ENCODE measurements at regions not wholly inside any gene's neighbourhood (a gene's known extent, or its start where the extent isn't known, plus 50 kb on each side); places are given as distances from the start of the nearest gene placed in this dataset.

- no peak overlapping the region for H3K4me3 Mint-ChIP-seq (ENCODE audit: low read depth)
- no peaks in the 10 kb centered on the region for H3K9me3 Mint-ChIP-seq
- intact Hi-C loops (cut with micrococcal nuclease): no loop called here
- no peaks in the 10 kb centered on the region for H3K4me1 Mint-ChIP-seq (ENCODE audit: low read depth)
- no peaks in the 10 kb centered on the region for H3K27me3 Mint-ChIP-seq (ENCODE audit: low read depth)
- H3K27ac Mint-ChIP-seq: no peak overlapping the region
- no peaks in the 10 kb centered on the region for H3K36me3 Mint-ChIP-seq (ENCODE audit: low read depth)
- DNase-seq (ENCODE audit: low spot score): no peak
Observed at GRCh38 chr1:164982545-164982944, 374.0 kb downstream of the LMX1A start.

- H3K4me3 Mint-ChIP-seq (ENCODE audit: low read depth): no peak overlapping the region
Observed at GRCh38 chr1:164977561-164977960, 379.0 kb downstream of the LMX1A start.

GRCh38 chr1:164971921-164972415 lies 384.5 kb downstream of the LMX1A start:
- Mint-ChIP-seq H3K36me3 (ENCODE audit: low read depth) (no peaks in the 10 kb centered on the region), H3K4me3 (ENCODE audit: low read depth) (no peak overlapping the region), H3K27me3 (ENCODE audit: low read depth) (no peaks in the 10 kb centered on the region), H3K4me1 (ENCODE audit: low read depth) (no peaks in the 10 kb centered on the region), H3K9me3 (no peaks in the 10 kb centered on the region), H3K27ac (no peak overlapping the region)
- intact Hi-C loops (cut with micrococcal nuclease): no loop called here
- DNase-seq (ENCODE audit: low spot score): no peak

More at GRCh38 chr1:164977561-164977960, 379.0 kb downstream of the LMX1A start:
- H3K4me1 Mint-ChIP-seq (ENCODE audit: low read depth): no peaks in the 10 kb centered on the region
- no peaks in the 10 kb centered on the region for H3K27me3 Mint-ChIP-seq (ENCODE audit: low read depth)
- no peaks in the 10 kb centered on the region for H3K36me3 Mint-ChIP-seq (ENCODE audit: low read depth)
- H3K9me3 Mint-ChIP-seq: no peaks in the 10 kb centered on the region
- no peak overlapping the region for H3K27ac Mint-ChIP-seq
- intact Hi-C loops (cut with micrococcal nuclease): no loop called here
- DNase-seq (ENCODE audit: low spot score): no peak

GRCh38 chr1:164971391-164971790 lies 385.1 kb downstream of the LMX1A start:
- intact Hi-C loops (cut with micrococcal nuclease): no loop called here
- Mint-ChIP-seq H3K9me3 (no peaks in the 10 kb centered on the region), H3K27ac (no peak overlapping the region), H3K27me3 (ENCODE audit: low read depth) (no peaks in the 10 kb centered on the region), H3K4me3 (ENCODE audit: low read depth) (no peak overlapping the region), H3K4me1 (ENCODE audit: low read depth) (no peaks in the 10 kb centered on the region), H3K36me3 (ENCODE audit: low read depth) (no peaks in the 10 kb centered on the region)
- DNase-seq (ENCODE audit: low spot score): no peak

- Mint-ChIP-seq H3K27ac (no peak overlapping the region), H3K27me3 (ENCODE audit: low read depth) (no peaks in the 10 kb centered on the region), H3K4me1 (ENCODE audit: low read depth) (no peaks in the 10 kb centered on the region), H3K36me3 (ENCODE audit: low read depth) (no peaks in the 10 kb centered on the region), H3K4me3 (ENCODE audit: low read depth) (no peak overlapping the region), H3K9me3 (no peaks in the 10 kb centered on the region)
- no peak for DNase-seq (ENCODE audit: low spot score)
- intact Hi-C loops (cut with micrococcal nuclease): no loop called here
Observed at GRCh38 chr1:164969253-164969652, 387.3 kb downstream of the LMX1A start.

GRCh38 chr1:164967300-164967699 lies 389.2 kb downstream of the LMX1A start:
- Mint-ChIP-seq H3K4me1 (ENCODE audit: low read depth) (no peaks in the 10 kb centered on the region), H3K4me3 (ENCODE audit: low read depth) (no peak overlapping the region), H3K27ac (no peak overlapping the region), H3K9me3 (no peaks in the 10 kb centered on the region), H3K36me3 (ENCODE audit: low read depth) (no peaks in the 10 kb centered on the region), H3K27me3 (ENCODE audit: low read depth) (no peaks in the 10 kb centered on the region)
- intact Hi-C loops (cut with micrococcal nuclease): no loop called here
- no peak for DNase-seq (ENCODE audit: low spot score)

- no peak overlapping the region for H3K4me3 Mint-ChIP-seq (ENCODE audit: low read depth)
- H3K4me1 Mint-ChIP-seq (ENCODE audit: low read depth): no peaks in the 10 kb centered on the region
- intact Hi-C loops (cut with micrococcal nuclease): no loop called here
- no peaks in the 10 kb centered on the region for H3K27me3 Mint-ChIP-seq (ENCODE audit: low read depth)
- no peaks in the 10 kb centered on the region for H3K36me3 Mint-ChIP-seq (ENCODE audit: low read depth)
- DNase-seq (ENCODE audit: low spot score): no peak
- no peak overlapping the region for H3K27ac Mint-ChIP-seq
- no peaks in the 10 kb centered on the region for H3K9me3 Mint-ChIP-seq
Observed at GRCh38 chr1:164961715-164962114, 394.8 kb downstream of the LMX1A start.

GRCh38 chr1:164958982-164959768 lies 397.3 kb downstream of the LMX1A start:
- no peaks in the 10 kb centered on the region for H3K4me1 Mint-ChIP-seq (ENCODE audit: low read depth)
- no peaks in the 10 kb centered on the region for H3K9me3 Mint-ChIP-seq
- H3K27ac Mint-ChIP-seq: no peak overlapping the region
- no peak for DNase-seq (ENCODE audit: low spot score)
- no peak overlapping the region for H3K4me3 Mint-ChIP-seq (ENCODE audit: low read depth)
- intact Hi-C loops (cut with micrococcal nuclease): no loop called here
- H3K36me3 Mint-ChIP-seq (ENCODE audit: low read depth): no peaks in the 10 kb centered on the region
- H3K27me3 Mint-ChIP-seq (ENCODE audit: low read depth): no peaks in the 10 kb centered on the region

- no peak for DNase-seq (ENCODE audit: low spot score)
- Mint-ChIP-seq H3K4me3 (ENCODE audit: low read depth) (no peak overlapping the region), H3K36me3 (ENCODE audit: low read depth) (no peaks in the 10 kb centered on the region), H3K27ac (no peak overlapping the region), H3K4me1 (ENCODE audit: low read depth) (no peaks in the 10 kb centered on the region), H3K9me3 (peaks cover 6% of the 10 kb centered on the region), H3K27me3 (ENCODE audit: low read depth) (no peaks in the 10 kb centered on the region)
- intact Hi-C loops (cut with micrococcal nuclease): no loop called here
Observed at GRCh38 chr1:164953815-164954214, 394.8 kb downstream of the PBX1 start.

- no peaks in the 10 kb centered on the region for H3K27me3 Mint-ChIP-seq (ENCODE audit: low read depth)
- H3K36me3 Mint-ChIP-seq (ENCODE audit: low read depth): no peaks in the 10 kb centered on the region
- no peak for DNase-seq (ENCODE audit: low spot score)
- intact Hi-C loops (cut with micrococcal nuclease): no loop called here
- no peaks in the 10 kb centered on the region for H3K4me1 Mint-ChIP-seq (ENCODE audit: low read depth)
- no peak overlapping the region for H3K4me3 Mint-ChIP-seq (ENCODE audit: low read depth)
- peaks cover 10% of the 10 kb centered on the region for H3K9me3 Mint-ChIP-seq
- H3K27ac Mint-ChIP-seq: no peak overlapping the region
Observed at GRCh38 chr1:164953098-164953497, 394.1 kb downstream of the PBX1 start.

- H3K4me3 Mint-ChIP-seq (ENCODE audit: low read depth): no peak overlapping the region
- H3K27me3 Mint-ChIP-seq (ENCODE audit: low read depth): no peaks in the 10 kb centered on the region
- H3K4me1 Mint-ChIP-seq (ENCODE audit: low read depth): no peaks in the 10 kb centered on the region
- no peak overlapping the region for H3K27ac Mint-ChIP-seq
- DNase-seq (ENCODE audit: low spot score): no peak
- intact Hi-C loops (cut with micrococcal nuclease): no loop called here
- no peaks in the 10 kb centered on the region for H3K36me3 Mint-ChIP-seq (ENCODE audit: low read depth)
- peaks cover 20% of the 10 kb centered on the region for H3K9me3 Mint-ChIP-seq
Observed at GRCh38 chr1:164951508-164951907, 392.5 kb downstream of the PBX1 start.

GRCh38 chr1:164950541-164950986 lies 391.6 kb downstream of the PBX1 start:
- intact Hi-C loops (cut with micrococcal nuclease): no loop called here
- H3K36me3 Mint-ChIP-seq (ENCODE audit: low read depth): no peaks in the 10 kb centered on the region
- peaks cover 20% of the 10 kb centered on the region for H3K9me3 Mint-ChIP-seq
- DNase-seq (ENCODE audit: low spot score): no peak
- H3K4me1 Mint-ChIP-seq (ENCODE audit: low read depth): no peaks in the 10 kb centered on the region
- no peak overlapping the region for H3K27ac Mint-ChIP-seq
- H3K4me3 Mint-ChIP-seq (ENCODE audit: low read depth): no peak overlapping the region
- H3K27me3 Mint-ChIP-seq (ENCODE audit: low read depth): no peaks in the 10 kb centered on the region

GRCh38 chr1:164949771-164950471 lies 390.9 kb downstream of the PBX1 start:
- no peak overlapping the region for H3K27ac Mint-ChIP-seq
- H3K4me1 Mint-ChIP-seq (ENCODE audit: low read depth): no peaks in the 10 kb centered on the region
- H3K27me3 Mint-ChIP-seq (ENCODE audit: low read depth): no peaks in the 10 kb centered on the region
- H3K4me3 Mint-ChIP-seq (ENCODE audit: low read depth): no peak overlapping the region
- intact Hi-C loops (cut with micrococcal nuclease): no loop called here
- H3K9me3 Mint-ChIP-seq: peaks cover 20% of the 10 kb centered on the region
- no peaks in the 10 kb centered on the region for H3K36me3 Mint-ChIP-seq (ENCODE audit: low read depth)
- no peak for DNase-seq (ENCODE audit: low spot score)

All from activated T-helper 2 cell treated with anti-CD3 and anti-CD28 coated beads, Interferon-gamma antibody, Interleukin-2, Interleukin-4, amounts not matched to agents 10 μg/mL and 5 μg/mL and 100 μg/mL, durations not matched to agents 14 hours and 24 hours and 36 hours (primary cell).